H9 (cell line): ENCODE measurements at regions not wholly inside any gene's neighbourhood (a gene's known extent, or its start where the extent isn't known, plus 50 kb on each side); places are given as distances from the start of the nearest gene placed in this dataset.

Experiments
- DNase-seq: peaks from one replicate; pipeline ENCODE4 v3.0.0-alpha.2; 2017
- H2AFZ ChIP-seq: one replicate; pipeline ENCODE4 v1.6.1; 2013; ENCODE audit warnings: mild to moderate bottlenecking, low read length, control low read depth, moderate library complexity
- H2AK5ac ChIP-seq: 2 replicates; pipeline ENCODE4 v1.6.1; 2013; ENCODE audit warnings: low read length, control low read depth, mixed read lengths; ENCODE audit not compliant: insufficient read length
- H2BK120ac ChIP-seq: one replicate; pipeline ENCODE4 v1.6.1; 2013; ENCODE audit warnings: low read depth, mild to moderate bottlenecking, low read length, control low read depth, inconsistent platforms; ENCODE audit not compliant: poor library complexity, severe bottlenecking
- H2BK12ac ChIP-seq: 2 replicates; pipeline ENCODE4 v1.6.1; 2013; ENCODE audit warnings: low read length, control low read depth, mixed read lengths, low read depth; ENCODE audit not compliant: insufficient read length
- H2BK15ac ChIP-seq: 2 replicates; pipeline ENCODE4 v1.6.1; 2013; ENCODE audit warnings: low read depth, low read length, control low read depth
- H2BK20ac ChIP-seq: one replicate; pipeline ENCODE4 v1.6.1; 2013; ENCODE audit warnings: low read depth, mild to moderate bottlenecking, low read length, control low read depth, inconsistent platforms; ENCODE audit not compliant: poor library complexity, severe bottlenecking
- H2BK5ac ChIP-seq: 2 replicates; pipeline ENCODE4 v1.6.1; 2013; ENCODE audit warnings: low read length, control low read depth, mixed read lengths; ENCODE audit not compliant: insufficient read length
- H3K14ac ChIP-seq: 2 replicates; pipeline ENCODE4 v1.6.1; 2013; ENCODE audit warnings: low read length, control low read depth; ENCODE audit not compliant: insufficient read depth
- H3K18ac ChIP-seq: 2 replicates; pipeline ENCODE4 v1.6.1; 2013; ENCODE audit warnings: low read depth, mild to moderate bottlenecking, mixed read lengths, low read length, control low read depth; ENCODE audit not compliant: insufficient read length
- H3K23ac ChIP-seq: 2 replicates; pipeline ENCODE4 v1.6.1; 2013; ENCODE audit warnings: low read length, control low read depth, mixed read lengths, low read depth; ENCODE audit not compliant: insufficient read length
- H3K23me2 ChIP-seq: 2 replicates; pipeline ENCODE4 v1.6.1; 2013; ENCODE audit warnings: low read depth, mild to moderate bottlenecking, mixed read lengths, low read length, control low read depth; ENCODE audit not compliant: insufficient read length, poor library complexity, severe bottlenecking
- H3K27ac ChIP-seq: 2 replicates; pipeline ENCODE4 v1.5.1; 2013; ENCODE audit warnings: low read length, control low read depth, mixed read lengths, low read depth; ENCODE audit not compliant: insufficient read length
- H3K27me3 ChIP-seq: 2 replicates; pipeline ENCODE4 v1.6.1; 2013; ENCODE audit warnings: low read length, control low read depth, inconsistent platforms; ENCODE audit not compliant: insufficient read depth
- H3K4ac ChIP-seq: 2 replicates; pipeline ENCODE4 v1.6.1; 2013; ENCODE audit warnings: low read depth, mild to moderate bottlenecking, control low read depth, inconsistent platforms, low read length, moderate library complexity
- H3K4me1 ChIP-seq: 2 replicates; pipeline ENCODE4 v1.6.1; 2013; ENCODE audit warnings: low read length, control low read depth, inconsistent platforms; ENCODE audit not compliant: insufficient read depth
- H3K4me2 ChIP-seq: 2 replicates; pipeline ENCODE4 v1.6.1; 2013; ENCODE audit warnings: low read length, control low read depth, mixed read lengths; ENCODE audit not compliant: insufficient read length, insufficient read depth
- H3K56ac ChIP-seq: 2 replicates; pipeline ENCODE4 v1.6.1; 2013; ENCODE audit warnings: low read depth, mild to moderate bottlenecking, mixed read lengths, low read length, control low read depth; ENCODE audit not compliant: insufficient read length
- H3K79me1 ChIP-seq: 2 replicates; pipeline ENCODE4 v1.6.1; 2013; ENCODE audit warnings: low read depth, mild to moderate bottlenecking, moderate library complexity, low read length, control low read depth, inconsistent platforms; ENCODE audit not compliant: insufficient read depth, poor library complexity, severe bottlenecking
- H3K79me2 ChIP-seq: 2 replicates; pipeline ENCODE4 v1.6.1; 2013; ENCODE audit warnings: low read length, control low read depth, inconsistent platforms; ENCODE audit not compliant: insufficient read depth
- H3K9ac ChIP-seq: 2 replicates; pipeline ENCODE4 v1.6.1; 2013; ENCODE audit warnings: low read length, control low read depth, mixed read lengths; ENCODE audit not compliant: insufficient read length; ENCODE audit errors: extremely low read depth
- H3K9me3 ChIP-seq: one replicate; pipeline ENCODE4 v1.6.1; 2013; ENCODE audit warnings: low read depth, low read length, inconsistent platforms; ENCODE audit not compliant: control insufficient read depth
- H3T11ph ChIP-seq: one replicate; pipeline ENCODE4 v1.6.1; 2013; ENCODE audit warnings: mild to moderate bottlenecking, low read length, control low read depth, inconsistent platforms
- H4K20me1 ChIP-seq: one replicate; pipeline ENCODE4 v1.6.1; 2013; ENCODE audit not compliant: control insufficient read depth, insufficient read length, insufficient read depth
- H4K5ac ChIP-seq: 2 replicates; pipeline ENCODE4 v1.6.1; 2013; ENCODE audit warnings: low read depth, mild to moderate bottlenecking, mixed read lengths, low read length, control low read depth; ENCODE audit not compliant: insufficient read length
- H4K8ac ChIP-seq: replicated peaks from 2 replicates; pipeline ENCODE4 v1.6.1; 2013; ENCODE audit warnings: low read length, control low read depth, mixed read lengths, low read depth; ENCODE audit not compliant: insufficient read length
- H4K91ac ChIP-seq: 2 replicates; pipeline ENCODE4 v1.6.1; 2013; ENCODE audit warnings: low read depth, mild to moderate bottlenecking, moderate library complexity, mixed read lengths, low read length, control low read depth; ENCODE audit not compliant: insufficient read length
- H3K27ac Mint-ChIP-seq, 3 experiments: 2 replicates in 2 of 3; 3 replicates in 1 of 3; pipeline ENCODE4 v1.8.0; 2020 to 2021; ENCODE audit warnings: mixed read lengths in 3 of 3, mild to moderate bottlenecking in 1 of 3, moderate library complexity in 1 of 3
- H3K27me3 Mint-ChIP-seq: 2 replicates; pipeline ENCODE4 v1.8.0; 2021; ENCODE audit warnings: low read depth, mild to moderate bottlenecking, moderate library complexity, mixed read lengths
- H3K36me3 Mint-ChIP-seq, 3 experiments: 2 replicates in 2 of 3; 3 replicates in 1 of 3; pipeline ENCODE4 v1.8.0; 2020 to 2021; ENCODE audit warnings: low read depth in 3 of 3, mixed read lengths in 3 of 3; ENCODE audit not compliant: insufficient read depth in 1 of 3
- H3K4me1 Mint-ChIP-seq, 2 experiments: 2 replicates each; pipeline ENCODE4 v1.8.0; 2020; ENCODE audit warnings: mixed read lengths in 2 of 2
- H3K4me3 Mint-ChIP-seq, 2 experiments: 2 replicates in 1 of 2; 3 replicates in 1 of 2; pipeline ENCODE4 v1.8.0; 2020 to 2021; ENCODE audit warnings: mild to moderate bottlenecking in 2 of 2, mixed read lengths in 2 of 2, moderate library complexity in 1 of 2
- H3K9me3 Mint-ChIP-seq, 2 experiments: 2 replicates in 1 of 2; 3 replicates in 1 of 2; pipeline ENCODE4 v1.8.0; 2020; ENCODE audit warnings: mild to moderate bottlenecking in 2 of 2, mixed read lengths in 2 of 2, moderate library complexity in 1 of 2
- WGBS: extraction: QIAGEN DNeasy Blood & Tissue Kit; methylation state at CpG from one replicate; pipeline ENCODE4 v1.1.7; 2013; ENCODE audit warnings: missing lambda C conversion rate, low lambda C conversion rate, mixed read lengths; ENCODE audit not compliant: insufficient read length; ENCODE audit errors: extremely low coverage; 5-methylcytosine and 5-hydroxymethylcytosine counted together
- TF ChIP-seq, protein P1 (sequence below): fragments of 200-600 bp; sonication (generic); conservative IDR thresholded peaks from 3 replicates; pipeline ENCODE4 v1.8.0; 2021; ENCODE audit warnings: antibody characterized with exemption, mild to moderate bottlenecking

DNA sequence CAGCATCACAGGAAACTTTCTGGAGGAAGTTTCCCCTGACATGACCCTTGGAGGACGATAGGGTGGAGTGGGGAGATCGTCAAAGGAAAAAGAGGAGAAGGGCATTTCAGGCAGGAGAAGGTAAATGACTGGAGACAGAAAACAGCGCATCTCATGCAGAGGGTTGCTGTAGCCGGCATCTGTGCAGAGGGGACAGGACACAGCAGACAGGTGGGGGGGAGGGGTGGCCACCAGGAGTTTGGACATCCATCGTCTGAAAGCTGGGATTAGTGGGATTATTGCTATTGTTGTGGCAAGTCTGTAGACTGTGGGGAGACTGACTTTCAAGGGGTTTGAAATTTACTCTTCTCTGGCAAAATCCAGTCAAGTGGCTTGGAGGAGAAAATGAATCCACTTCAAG, 463.9 kb downstream of the OMA1 start:
- TF ChIP-seq, protein P1, sequence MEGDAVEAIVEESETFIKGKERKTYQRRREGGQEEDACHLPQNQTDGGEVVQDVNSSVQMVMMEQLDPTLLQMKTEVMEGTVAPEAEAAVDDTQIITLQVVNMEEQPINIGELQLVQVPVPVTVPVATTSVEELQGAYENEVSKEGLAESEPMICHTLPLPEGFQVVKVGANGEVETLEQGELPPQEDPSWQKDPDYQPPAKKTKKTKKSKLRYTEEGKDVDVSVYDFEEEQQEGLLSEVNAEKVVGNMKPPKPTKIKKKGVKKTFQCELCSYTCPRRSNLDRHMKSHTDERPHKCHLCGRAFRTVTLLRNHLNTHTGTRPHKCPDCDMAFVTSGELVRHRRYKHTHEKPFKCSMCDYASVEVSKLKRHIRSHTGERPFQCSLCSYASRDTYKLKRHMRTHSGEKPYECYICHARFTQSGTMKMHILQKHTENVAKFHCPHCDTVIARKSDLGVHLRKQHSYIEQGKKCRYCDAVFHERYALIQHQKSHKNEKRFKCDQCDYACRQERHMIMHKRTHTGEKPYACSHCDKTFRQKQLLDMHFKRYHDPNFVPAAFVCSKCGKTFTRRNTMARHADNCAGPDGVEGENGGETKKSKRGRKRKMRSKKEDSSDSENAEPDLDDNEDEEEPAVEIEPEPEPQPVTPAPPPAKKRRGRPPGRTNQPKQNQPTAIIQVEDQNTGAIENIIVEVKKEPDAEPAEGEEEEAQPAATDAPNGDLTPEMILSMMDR: no peak
- H3K4ac ChIP-seq: no peak overlapping the region
- no CpG with 5 or more reads among the region's 5 CpGs for WGBS

More for the DNA sequence above, 463.9 kb downstream of the OMA1 start:
- no peak overlapping the region for H2BK12ac ChIP-seq
- no peak overlapping the region for H4K5ac ChIP-seq
- no peak for DNase-seq
- no peaks in the 10 kb centered on the region for H3K4me1 ChIP-seq
- no peak overlapping the region for H3K27ac Mint-ChIP-seq
- no peak overlapping the region for H3K23ac ChIP-seq
- no peaks in the 10 kb centered on the region for H4K20me1 ChIP-seq
- H3K27me3 ChIP-seq: no peaks in the 10 kb centered on the region
- H3K4me1 Mint-ChIP-seq: peaks cover 11 to 15% of the 10 kb centered on the region in 2 experiments
- H2AK5ac ChIP-seq: no peak overlapping the region
- no peak overlapping the region for H2AFZ ChIP-seq
- H3K4me3 Mint-ChIP-seq: no peak overlapping the region
- no peak overlapping the region for H4K91ac ChIP-seq
- H3K9me3 ChIP-seq: no peaks in the 10 kb centered on the region
- no peak overlapping the region for H3K56ac ChIP-seq
- no peak overlapping the region for H3K14ac ChIP-seq
- no peak overlapping the region for H3K9ac ChIP-seq
- H3K27ac ChIP-seq: no peak overlapping the region
- no peaks in the 10 kb centered on the region for H3K79me1 ChIP-seq
- no peak overlapping the region for H2BK120ac ChIP-seq
- H3K36me3 Mint-ChIP-seq: no peaks in the 10 kb centered on the region; a peak in 1 of 7 replicates
- H3K23me2 ChIP-seq: no peaks in the 10 kb centered on the region
- H3K4me2 ChIP-seq: no peak overlapping the region
- no peaks in the 10 kb centered on the region for H3K9me3 Mint-ChIP-seq
- H3T11ph ChIP-seq: no peak overlapping the region
- H3K79me2 ChIP-seq: no peaks in the 10 kb centered on the region
- no peak overlapping the region for H3K18ac ChIP-seq
- no peaks in the 10 kb centered on the region for H3K27me3 Mint-ChIP-seq
- H4K8ac ChIP-seq: no peak overlapping the region
- no peak overlapping the region for H2BK20ac ChIP-seq
- H2BK15ac ChIP-seq: no peak overlapping the region
- no peak overlapping the region for H2BK5ac ChIP-seq
